RPMI8226 (cell line): ENCODE measurements at regions not wholly inside any gene's neighbourhood (a gene's known extent, or its start where the extent isn't known, plus 50 kb on each side); places are given as distances from the start of the nearest gene placed in this dataset.
"Not testable (repeated sequence)": the region's sequence is repeated elsewhere in the genome, so short reads cannot be mapped to it uniquely, and the experiment has no call there.

ENCODE experiments used
- DNase-seq: peaks from one replicate; pipeline ENCODE4 v3.0.0-alpha.2; 2015

- no peak for DNase-seq
Observed at GRCh38 chr7:26065652-26066051, 86.3 kb upstream of the NFE2L3 start.

GRCh38 chr7:26066736-26067135 lies 85.3 kb upstream of the NFE2L3 start:
- DNase-seq = no peak

- DNase-seq = no peak
Observed at GRCh38 chr7:26070290-26070689, 81.7 kb upstream of the NFE2L3 start.

GRCh38 chr7:26071622-26072456 lies 80.2 kb upstream of the NFE2L3 start:
- DNase-seq = no peak

GRCh38 chr7:26073041-26073440 lies 79.0 kb upstream of the NFE2L3 start:
- no peak for DNase-seq

GRCh38 chr7:26074919-26075318 lies 77.1 kb upstream of the NFE2L3 start:
- no peak for DNase-seq

- no peak for DNase-seq
Observed at GRCh38 chr7:26076691-26077090, 75.3 kb upstream of the NFE2L3 start.

- DNase-seq = peak; percentile 89
Observed at GRCh38 chr7:26078437-26079336, 73.3 kb upstream of the NFE2L3 start.

- no peak for DNase-seq
Observed at GRCh38 chr7:26081638-26082037, 70.4 kb upstream of the NFE2L3 start.

- DNase-seq = no peak
Observed at GRCh38 chr7:26083113-26083512, 68.9 kb upstream of the NFE2L3 start.

GRCh38 chr7:26084418-26084817 lies 67.6 kb upstream of the NFE2L3 start:
- DNase-seq = no peak

- no peak for DNase-seq
Observed at GRCh38 chr7:26085771-26086170, 66.2 kb upstream of the NFE2L3 start.

- DNase-seq = no peak
Observed at GRCh38 chr7:26087321-26088091, 64.5 kb upstream of the NFE2L3 start.

GRCh38 chr7:26089469-26089868 lies 62.5 kb upstream of the NFE2L3 start:
- DNase-seq = not testable (repeated sequence)

GRCh38 chr7:26090927-26091519 lies 61.0 kb upstream of the NFE2L3 start:
- DNase-seq = peak; percentile 33

GRCh38 chr7:26091933-26092332 lies 60.1 kb upstream of the NFE2L3 start:
- peak; percentile 20 for DNase-seq

GRCh38 chr7:26093023-26093422 lies 59.0 kb upstream of the NFE2L3 start:
- DNase-seq = no peak

GRCh38 chr7:26096136-26096535 lies 55.9 kb upstream of the NFE2L3 start:
- no peak for DNase-seq

- no peak for DNase-seq
Observed at GRCh38 chr7:26097837-26098668, 53.9 kb upstream of the NFE2L3 start.

GRCh38 chr7:26099236-26099635 lies 52.8 kb upstream of the NFE2L3 start:
- no peak for DNase-seq

GRCh38 chr7:26100406-26101339 lies 51.3 kb upstream of the NFE2L3 start:
- peak; percentile 59 for DNase-seq
